ENCODE measurements at regions not wholly inside any gene's neighbourhood (a gene's known extent, or its start where the extent isn't known, plus 50 kb on each side); places are given as distances from the start of the nearest gene placed in this dataset.

DNA sequence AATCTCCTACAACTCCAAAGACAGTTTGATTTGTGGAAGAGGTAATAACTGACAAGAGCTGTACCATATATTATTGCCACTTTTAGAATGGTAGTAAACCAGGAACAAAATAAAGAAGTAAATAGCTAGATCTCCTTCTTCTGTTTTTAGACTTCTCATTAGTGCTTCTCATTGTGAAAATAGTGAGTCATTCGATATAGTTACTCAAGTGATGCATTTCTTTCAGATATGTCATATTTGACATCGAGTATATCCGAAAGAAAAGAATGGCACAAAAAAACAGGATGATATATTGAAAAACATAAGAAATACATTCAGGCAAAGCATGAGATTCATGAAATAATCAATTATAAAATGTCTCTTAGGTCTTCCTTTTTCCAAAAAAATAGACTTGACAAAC lies 1346.1 kb downstream of the BRINP3 start:
- TF ChIP-seq, protein P1, sequence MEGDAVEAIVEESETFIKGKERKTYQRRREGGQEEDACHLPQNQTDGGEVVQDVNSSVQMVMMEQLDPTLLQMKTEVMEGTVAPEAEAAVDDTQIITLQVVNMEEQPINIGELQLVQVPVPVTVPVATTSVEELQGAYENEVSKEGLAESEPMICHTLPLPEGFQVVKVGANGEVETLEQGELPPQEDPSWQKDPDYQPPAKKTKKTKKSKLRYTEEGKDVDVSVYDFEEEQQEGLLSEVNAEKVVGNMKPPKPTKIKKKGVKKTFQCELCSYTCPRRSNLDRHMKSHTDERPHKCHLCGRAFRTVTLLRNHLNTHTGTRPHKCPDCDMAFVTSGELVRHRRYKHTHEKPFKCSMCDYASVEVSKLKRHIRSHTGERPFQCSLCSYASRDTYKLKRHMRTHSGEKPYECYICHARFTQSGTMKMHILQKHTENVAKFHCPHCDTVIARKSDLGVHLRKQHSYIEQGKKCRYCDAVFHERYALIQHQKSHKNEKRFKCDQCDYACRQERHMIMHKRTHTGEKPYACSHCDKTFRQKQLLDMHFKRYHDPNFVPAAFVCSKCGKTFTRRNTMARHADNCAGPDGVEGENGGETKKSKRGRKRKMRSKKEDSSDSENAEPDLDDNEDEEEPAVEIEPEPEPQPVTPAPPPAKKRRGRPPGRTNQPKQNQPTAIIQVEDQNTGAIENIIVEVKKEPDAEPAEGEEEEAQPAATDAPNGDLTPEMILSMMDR (conservative IDR thresholded peaks at IDR 0.05; ENCODE audit: low read length): no peak
- TF ChIP-seq EZH2phosphoT487 (IDR thresholded peaks at IDR 0.05; ENCODE audit: borderline replicate concordance, low read depth, low read length): no peak

All from OCI-LY7 (cell line).